HEK293T (cell line): ENCODE measurements at regions not wholly inside any gene's neighbourhood (a gene's known extent, or its start where the extent isn't known, plus 50 kb on each side); places are given as distances from the start of the nearest gene placed in this dataset.

Experiments used
- FOXA1 ChIP-seq: fragments of 450-650 bp; IDR thresholded peaks from 2 replicates; pipeline ENCODE4 v1.6.1; 2016; ENCODE audit warnings: mild to moderate bottlenecking
- FOXM1 ChIP-seq: fragments of 450-650 bp; IDR thresholded peaks from 2 replicates; pipeline ENCODE4 v1.6.1; 2017; ENCODE audit warnings: mild to moderate bottlenecking, borderline replicate concordance
- L3MBTL2 ChIP-seq: fragments of 450-650 bp; conservative IDR thresholded peaks from 2 replicates; pipeline ENCODE4 v1.6.1; 2016; ENCODE audit warnings: mild to moderate bottlenecking
- NFRKB ChIP-seq: fragments of 450-650 bp; IDR thresholded peaks from 2 replicates; pipeline ENCODE4 v1.6.1; 2016; ENCODE audit warnings: mild to moderate bottlenecking, moderate library complexity
- TARDBP ChIP-seq: fragments of 450-650 bp; IDR thresholded peaks from 2 replicates; pipeline ENCODE4 v1.6.1; 2016

DNA sequence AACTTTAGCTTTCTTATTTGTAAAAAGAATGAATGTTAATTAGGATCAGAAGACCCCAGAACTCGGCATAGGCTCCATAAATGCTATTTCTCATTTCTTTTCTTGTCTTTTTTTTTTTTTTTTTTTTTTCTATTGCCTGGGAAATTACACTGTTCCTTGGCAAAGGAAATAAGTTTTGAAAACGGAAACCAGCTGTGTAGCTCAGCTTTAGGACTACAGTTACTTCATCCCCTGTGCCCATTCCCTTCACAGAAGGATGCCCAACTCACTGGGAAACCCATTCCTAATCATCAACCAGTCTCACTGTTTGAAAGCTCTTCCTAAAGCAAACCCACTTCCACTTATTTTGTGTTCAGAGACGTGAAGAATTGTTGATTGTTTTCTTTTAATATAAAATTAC lies 254.0 kb upstream of the IL12A start:
- TF ChIP-seq L3MBTL2 = no peak
- no peak for TF ChIP-seq NFRKB
- no peak for TF ChIP-seq FOXM1
- no peak for TF ChIP-seq TARDBP
- no peak for TF ChIP-seq FOXA1
